Left lobe of liver (tissue), 2 donors: ENCODE measurements at regions not wholly inside any gene's neighbourhood (a gene's known extent, or its start where the extent isn't known, plus 50 kb on each side); places are given as distances from the start of the nearest gene placed in this dataset.
A peak's percentile ranks its signal among the peaks of the same experiment; 100 is the strongest.

Experiments
- ATAC-seq: fragments of 200-7000 bp; cut with Tn5 transposase; one replicate; pipeline ENCODE4 v1.9.1; 2020; ENCODE audit warnings: mild to moderate bottlenecking, moderate library complexity
- DNase-seq: peaks from one replicate; pipeline ENCODE4 v3.0.0-alpha.2; 2020; ENCODE audit warnings: low spot score
- donor health status: DM: no; HTN: no; CAD: no; lungs with moderate emphysema.
- donor health status: DM: no; HTN: yes; CAD: no.

DNA sequence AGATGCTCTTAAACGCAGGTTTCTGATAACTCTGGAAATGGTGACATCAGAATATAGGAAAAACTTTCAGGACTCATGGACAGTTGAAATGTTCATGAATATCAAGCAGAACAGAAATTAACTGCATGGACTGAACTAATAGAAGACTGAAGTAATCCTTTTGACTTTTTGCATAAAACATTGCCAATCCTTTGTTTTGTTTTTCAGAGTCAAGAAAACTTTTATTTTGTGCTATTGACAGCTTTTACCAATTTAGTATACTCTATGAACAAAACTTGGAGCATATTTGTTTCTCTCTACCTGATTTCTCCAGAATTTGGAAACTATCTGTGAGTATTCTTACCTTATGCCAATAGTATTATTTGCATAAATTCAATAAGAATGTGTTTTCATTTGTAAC lies 61.2 kb upstream of the HMX1 start:
- ATAC-seq (no peak), DNase-seq (no peak)

DNA sequence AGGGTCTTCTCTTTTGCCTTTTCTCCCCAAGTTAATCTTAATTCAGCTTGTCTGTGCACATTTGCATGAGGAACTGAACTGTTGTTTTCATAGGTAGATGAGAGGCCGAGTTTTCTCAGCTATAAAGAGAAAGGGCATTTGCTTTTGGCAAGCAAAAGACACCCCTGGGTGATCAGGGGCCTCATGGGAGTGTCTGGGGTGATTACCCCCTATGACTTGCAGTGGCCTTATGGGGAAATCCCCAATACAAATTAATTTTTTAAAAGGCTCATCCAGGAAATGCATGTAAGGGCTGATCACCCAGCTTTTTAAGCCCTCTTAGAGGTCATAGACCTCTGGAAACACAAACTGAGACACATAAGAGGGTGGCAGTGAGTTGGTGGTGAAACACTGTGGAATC lies 56.4 kb upstream of the HMX1 start:
- DNase-seq (no peak), ATAC-seq (no peak)

- no peak for ATAC-seq
- peak; percentile 27 for DNase-seq
Measured at GRCh38 chr4:8922481-8922880, 50.8 kb upstream of the HMX1 start.

- DNase-seq, result no peak
- ATAC-seq, result no peak
Measured at GRCh38 chr4:8921465-8921864, 49.8 kb upstream of the HMX1 start.
